A673 (cell line): ENCODE measurements at regions not wholly inside any gene's neighbourhood (a gene's known extent, or its start where the extent isn't known, plus 50 kb on each side); places are given as distances from the start of the nearest gene placed in this dataset.

Source experiments
- EZH2 ChIP-seq: fragments of 200-600 bp; sonication (generic); IDR thresholded peaks from 2 replicates; pipeline ENCODE4 v1.6.1; 2017; ENCODE audit warnings: borderline replicate concordance, low read depth, mild to moderate bottlenecking, mixed read lengths, antibody characterized with exemption, low read length; ENCODE audit not compliant: poor library complexity, severe bottlenecking
- TF ChIP-seq, protein P1 (sequence below): fragments of 300-800, 200-600 bp; sonication (generic); conservative IDR thresholded peaks from 2 replicates; pipeline ENCODE4 v1.5.1; 2017; ENCODE audit warnings: low read depth, mild to moderate bottlenecking, antibody characterized with exemption, low read length, moderate library complexity, mixed read lengths

DNA sequence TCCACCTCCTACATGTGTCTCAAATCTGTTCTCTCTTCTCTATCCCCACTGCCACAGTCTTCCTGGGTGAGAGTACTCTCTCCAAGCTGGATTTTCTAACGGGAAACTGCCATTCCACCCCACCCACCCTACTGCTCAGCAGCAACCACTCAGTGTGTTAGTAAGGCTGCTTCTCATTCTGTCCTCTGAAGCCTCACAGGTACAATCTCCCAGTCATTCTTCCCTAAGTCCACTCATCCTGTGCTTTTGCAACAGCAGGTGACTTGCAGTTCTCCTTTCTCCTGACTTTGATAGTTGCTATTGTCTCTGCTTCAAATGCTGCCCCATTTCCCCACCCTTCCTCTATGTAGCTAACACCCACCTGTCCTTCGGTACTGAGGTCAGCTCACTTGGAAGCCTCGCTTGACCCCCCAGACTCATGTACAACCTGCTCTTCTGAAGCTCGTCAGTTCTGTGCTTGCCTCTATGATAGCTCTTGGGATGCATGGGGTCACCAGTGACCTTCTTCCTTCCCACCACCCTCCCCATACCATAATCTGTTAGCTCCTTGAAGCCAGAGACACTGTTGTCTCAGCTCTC is 188.9 kb downstream of the RRAGC start:
- TF ChIP-seq, protein P1, sequence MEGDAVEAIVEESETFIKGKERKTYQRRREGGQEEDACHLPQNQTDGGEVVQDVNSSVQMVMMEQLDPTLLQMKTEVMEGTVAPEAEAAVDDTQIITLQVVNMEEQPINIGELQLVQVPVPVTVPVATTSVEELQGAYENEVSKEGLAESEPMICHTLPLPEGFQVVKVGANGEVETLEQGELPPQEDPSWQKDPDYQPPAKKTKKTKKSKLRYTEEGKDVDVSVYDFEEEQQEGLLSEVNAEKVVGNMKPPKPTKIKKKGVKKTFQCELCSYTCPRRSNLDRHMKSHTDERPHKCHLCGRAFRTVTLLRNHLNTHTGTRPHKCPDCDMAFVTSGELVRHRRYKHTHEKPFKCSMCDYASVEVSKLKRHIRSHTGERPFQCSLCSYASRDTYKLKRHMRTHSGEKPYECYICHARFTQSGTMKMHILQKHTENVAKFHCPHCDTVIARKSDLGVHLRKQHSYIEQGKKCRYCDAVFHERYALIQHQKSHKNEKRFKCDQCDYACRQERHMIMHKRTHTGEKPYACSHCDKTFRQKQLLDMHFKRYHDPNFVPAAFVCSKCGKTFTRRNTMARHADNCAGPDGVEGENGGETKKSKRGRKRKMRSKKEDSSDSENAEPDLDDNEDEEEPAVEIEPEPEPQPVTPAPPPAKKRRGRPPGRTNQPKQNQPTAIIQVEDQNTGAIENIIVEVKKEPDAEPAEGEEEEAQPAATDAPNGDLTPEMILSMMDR, result no peak
- no peak for TF ChIP-seq EZH2
